ENCODE measurements at regions not wholly inside any gene's neighbourhood (a gene's known extent, or its start where the extent isn't known, plus 50 kb on each side); places are given as distances from the start of the nearest gene placed in this dataset.
"Not testable (repeated sequence)": the region's sequence is repeated elsewhere in the genome, so short reads cannot be mapped to it uniquely, and the experiment has no call there.

DNA sequence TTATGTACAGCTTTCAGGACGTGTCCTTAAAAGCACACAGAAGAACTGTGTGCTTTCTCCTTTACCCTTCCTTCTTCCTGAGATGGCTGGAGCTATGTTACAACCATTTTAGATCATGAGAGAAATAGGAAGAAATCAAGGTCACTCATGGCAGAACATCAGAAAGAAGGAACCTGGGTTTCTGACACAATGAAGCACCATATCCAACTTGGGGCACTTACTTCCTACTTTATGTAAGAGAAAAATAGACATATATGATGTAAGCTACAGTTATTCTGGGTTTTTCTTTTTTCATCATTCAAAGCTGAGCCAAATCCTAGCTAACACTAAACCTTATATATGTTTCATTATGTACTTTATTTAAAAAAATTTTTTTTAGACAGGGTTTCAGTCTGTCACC, 79.5 kb downstream of the FAM161A start:
- DNase-seq = no peak

DNA sequence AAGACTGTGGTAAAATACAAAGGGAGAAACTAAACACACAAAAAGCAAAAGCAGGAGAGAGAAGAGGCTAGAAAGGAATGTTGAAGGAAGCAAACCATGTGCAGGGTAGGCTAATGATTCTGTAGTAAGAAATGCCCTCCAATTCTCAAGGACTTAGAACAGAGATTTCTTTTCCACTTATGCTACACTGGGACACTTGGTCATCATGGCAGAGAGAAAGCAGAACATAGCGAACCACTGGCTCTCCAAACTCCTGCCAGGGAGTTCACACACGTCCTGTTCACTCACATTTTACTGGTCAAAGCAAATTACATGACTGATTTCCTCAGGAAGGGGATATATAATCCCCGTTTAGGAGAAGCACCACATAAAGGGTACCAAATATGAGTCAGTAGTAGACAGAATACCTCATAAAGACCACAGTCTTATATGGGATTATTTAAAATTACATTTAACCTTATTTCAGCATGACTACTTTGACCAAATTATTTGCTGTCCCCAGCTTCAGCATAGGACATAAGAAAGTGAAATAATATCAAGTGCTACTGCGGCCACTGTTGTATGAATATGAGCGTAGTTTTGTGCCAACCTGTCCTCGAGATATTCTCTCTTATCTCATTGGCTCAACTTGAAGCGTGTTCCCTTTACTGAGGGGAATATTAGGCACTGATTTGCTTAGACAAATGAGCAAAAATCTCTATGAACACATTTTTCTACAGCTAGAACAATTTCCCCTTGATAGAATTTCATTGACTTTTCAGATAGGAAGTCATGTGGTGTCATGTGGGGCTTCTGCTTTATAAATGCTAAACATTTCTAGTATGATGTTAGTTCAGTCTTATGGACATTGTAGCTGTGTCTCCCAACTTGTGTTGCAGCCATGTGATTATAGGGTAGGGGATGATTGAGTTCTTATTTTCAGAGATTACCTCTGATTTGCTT, 81.7 kb downstream of the FAM161A start:
- no peak for DNase-seq

DNA sequence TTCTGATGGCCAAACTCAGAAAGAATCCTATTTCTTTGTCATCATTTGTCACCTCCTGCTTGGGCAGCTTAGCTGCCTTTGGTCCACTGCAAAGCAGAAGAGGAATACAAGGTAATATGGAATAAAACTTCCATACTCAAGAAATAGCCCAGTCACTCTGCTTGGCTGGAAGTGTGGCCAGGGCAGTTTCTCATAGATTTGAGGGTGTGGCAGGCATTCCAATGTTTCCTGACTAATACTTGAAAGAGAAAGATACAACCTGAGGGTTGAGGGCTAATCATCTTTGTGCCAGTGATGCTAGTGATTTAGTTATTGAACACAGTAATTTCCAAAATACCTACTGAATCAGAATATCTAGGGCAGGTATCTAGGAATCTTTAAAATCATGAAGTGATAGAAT, 83.1 kb downstream of the FAM161A start:
- no peak for DNase-seq

DNA sequence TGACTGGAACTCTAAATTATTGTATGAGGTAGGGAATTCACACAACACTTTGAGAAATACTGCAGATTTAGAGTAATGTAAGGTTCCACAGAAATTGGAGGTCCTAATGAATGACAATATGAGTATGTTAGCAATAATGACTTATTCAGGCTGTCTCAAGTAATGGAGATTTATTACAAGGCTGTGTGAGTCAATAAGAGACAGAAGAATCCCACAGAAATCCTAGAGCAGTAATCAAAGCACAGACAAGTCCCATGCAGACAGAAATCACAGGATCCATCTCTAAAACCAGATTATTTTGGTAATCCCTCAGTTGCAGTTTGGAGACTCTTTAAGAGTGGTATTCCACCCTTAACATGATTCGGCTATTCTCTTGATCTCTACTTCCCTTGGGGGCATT, 83.6 kb downstream of the FAM161A start:
- no peak for DNase-seq

DNA sequence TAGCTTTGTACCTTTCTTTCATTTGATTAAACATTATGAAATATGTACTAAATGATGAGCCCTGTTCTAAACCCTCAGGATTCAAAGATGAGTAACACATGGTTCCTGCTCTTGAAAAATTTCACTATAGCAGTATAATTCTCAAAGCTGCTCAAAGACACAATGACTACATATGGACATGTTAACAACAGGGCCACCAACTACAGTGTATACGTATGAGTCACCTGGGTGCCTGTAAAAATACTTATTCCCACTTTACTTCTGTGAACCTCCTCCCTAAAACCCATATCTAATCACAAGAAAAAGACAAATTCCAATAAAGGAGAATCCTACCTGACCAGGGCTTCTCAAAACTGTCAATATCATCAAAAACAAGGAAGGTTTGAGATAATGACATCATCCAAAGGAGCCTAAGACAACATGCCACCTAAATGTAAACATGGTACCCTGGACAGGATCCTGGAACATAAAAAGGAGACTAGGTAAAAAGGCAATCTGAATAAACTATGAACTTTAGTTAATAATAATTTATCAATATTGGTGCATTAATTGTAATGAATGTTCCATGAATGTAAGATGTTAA, 84.7 kb downstream of the FAM161A start:
- DNase-seq = no peak

DNA sequence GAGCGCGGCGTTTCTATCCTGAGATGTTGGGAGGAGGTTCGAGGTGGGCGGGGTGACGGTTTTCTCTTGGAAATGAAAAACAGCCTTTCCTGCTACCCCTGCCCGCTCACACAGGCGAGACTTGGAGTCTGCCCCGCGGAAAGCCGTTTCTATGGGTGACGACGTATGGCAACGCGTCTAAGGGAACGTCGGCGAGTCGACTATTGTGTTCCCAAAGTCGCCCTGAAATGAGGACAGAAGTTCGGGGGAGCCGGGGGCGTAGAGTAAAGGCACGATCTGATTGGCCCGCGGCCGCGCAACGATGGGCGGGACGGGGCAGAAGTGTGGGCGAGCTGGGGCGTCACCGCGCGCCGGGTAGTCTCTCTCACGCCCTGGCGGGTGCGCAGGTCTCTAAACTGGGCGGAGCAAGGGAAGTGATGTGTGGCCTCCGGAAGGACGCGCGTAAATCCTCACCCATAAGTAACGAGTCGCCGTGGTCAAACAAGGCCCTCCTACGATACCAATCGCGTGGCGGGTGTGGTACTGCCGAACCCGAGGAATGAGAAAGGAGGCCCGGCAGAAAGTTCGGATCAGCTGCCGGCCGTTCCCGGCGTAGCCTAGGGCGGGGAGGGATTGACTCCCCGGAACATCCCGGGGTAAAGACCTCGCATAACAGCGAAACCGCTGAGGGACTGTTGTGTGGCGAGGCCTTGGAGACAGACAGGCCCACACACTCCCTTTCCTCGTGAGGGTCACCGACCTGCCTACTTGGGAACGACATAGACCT, 89.6 kb downstream of the FAM161A start:
- DNase-seq = peak; percentile 99

DNA sequence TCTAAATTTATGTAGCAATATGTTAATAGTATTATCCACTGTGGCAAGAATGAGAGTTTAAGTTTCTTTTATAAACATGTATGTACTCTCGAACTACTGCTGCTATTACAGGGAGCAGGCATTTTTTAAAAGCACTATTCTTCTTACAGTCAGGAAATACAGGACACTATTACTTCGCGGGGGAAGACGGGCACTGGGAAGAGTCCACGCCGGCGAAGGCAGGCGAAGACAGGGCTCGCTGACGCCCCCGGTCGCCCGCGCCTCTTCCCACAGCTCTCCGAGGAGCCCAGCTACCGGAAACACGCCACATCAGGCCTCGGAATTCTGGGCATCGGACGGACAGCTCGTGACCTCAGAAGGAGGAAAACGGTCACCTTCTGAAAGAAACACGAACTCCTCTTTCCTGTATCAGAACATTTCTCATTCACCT, 90.2 kb downstream of the FAM161A start:
- peak; percentile 90 for DNase-seq

DNA sequence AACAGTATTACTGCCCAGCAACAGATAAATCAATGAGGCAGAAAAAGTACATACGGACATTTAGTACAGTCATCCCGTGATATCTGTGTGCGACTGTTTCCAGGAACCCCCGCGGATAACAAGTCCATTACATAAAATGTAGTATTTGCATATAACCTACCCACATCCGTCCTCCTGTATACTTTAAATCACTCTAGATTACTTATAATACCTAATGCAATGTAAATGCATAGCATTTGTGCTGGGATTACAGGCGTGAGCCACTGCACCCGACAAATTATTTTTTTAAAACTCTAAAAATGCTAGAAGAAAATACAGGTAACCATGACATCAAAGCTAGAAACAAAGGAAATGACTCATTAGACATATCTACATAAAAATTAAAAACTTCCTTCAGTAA, 91.6 kb downstream of the FAM161A start:
- peak; percentile 5 for DNase-seq

DNA sequence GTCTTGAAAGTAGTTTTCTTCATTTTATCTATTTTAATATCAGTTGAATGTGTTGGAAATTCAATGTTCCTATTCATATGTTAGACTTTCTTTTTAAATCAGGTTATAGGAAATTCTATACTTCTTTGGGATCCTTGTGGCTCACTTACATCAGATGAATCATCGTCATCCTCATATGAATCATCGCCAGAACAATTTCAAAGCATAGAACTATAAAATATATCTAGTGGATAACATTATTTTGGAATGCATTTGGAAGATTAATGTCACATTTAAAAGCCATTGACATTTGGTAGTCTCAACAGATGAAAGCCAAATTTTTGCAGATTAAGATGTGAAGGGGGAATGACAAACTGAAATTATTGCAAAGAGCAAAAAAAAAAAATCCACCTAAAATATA, 94.1 kb downstream of the FAM161A start:
- DNase-seq = peak; percentile 38

DNA sequence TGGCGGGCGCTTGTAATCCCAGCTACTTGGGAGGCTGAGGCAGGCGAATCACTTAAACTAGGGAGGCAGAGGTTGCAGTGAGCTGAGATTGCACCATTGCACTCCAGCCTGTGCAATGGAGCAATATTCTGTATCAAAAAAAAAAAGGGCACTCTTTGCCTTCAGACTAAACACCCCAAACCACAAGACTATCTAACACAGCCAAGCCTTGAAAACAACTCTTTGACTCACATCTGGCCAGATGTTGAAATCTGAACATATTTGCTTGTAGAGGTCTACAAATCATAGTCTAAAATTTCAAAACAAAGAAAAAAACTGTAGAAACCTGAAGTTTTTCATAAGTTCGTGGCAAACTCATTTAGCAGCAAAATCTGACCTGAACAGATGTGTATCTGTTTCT, 94.9 kb downstream of the FAM161A start:
- no peak for DNase-seq

DNA sequence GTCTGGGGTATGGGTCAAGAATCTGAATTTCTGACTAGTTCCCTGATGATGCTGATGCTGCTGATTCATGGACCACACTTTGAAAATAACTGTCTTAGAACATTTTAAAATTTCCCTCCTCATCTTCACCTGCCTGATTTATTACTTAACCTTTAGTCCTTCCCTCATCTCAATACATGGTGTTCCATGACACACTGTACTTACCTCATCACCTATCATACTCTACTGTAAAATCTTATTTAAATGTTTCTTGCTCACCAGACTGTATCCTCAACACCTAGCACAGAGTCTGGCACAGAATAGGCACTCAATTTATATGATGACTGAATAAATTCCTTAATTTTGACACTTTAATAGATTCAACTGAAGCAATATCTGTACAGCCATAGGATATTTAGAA, 95.7 kb downstream of the FAM161A start:
- no peak for DNase-seq

DNA sequence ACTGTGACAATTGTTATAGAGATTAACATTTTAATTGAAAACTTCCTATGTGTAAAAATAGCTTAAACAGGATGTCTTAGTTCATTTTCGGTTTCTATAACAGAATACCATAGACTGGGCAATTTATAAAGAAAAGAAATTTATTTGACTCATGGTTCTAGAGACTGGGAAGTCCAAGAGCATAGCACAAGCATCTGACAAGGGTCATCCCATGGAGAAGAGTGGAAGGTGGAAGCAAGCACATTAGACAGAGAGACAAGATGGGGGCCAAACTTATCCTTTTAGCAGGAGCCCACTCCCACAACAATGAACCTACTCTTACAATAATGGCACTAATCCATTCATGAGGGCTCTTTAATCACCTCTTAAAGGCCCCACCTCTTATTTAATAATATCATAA, 100.3 kb downstream of the FAM161A start:
- DNase-seq = no peak

DNA sequence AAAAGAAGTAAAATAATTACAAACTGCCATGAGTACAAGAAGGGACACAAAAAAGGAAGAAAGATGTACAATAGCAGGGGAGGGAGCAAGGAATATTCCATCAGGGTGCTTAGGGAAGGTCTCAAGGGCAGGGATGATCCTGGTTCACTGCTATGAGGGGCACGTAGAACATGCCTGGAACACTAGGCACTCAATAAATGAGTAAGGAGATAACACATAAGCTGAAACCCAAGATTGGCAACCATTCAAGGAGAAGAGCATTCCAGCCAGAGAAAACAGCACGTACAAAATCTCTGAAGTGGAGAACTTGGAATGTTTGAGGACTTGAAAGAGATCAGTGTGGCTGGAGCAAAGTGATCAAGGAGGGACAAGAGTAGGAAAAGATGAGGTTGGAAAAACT, 103.2 kb downstream of the FAM161A start:
- DNase-seq = no peak

DNA sequence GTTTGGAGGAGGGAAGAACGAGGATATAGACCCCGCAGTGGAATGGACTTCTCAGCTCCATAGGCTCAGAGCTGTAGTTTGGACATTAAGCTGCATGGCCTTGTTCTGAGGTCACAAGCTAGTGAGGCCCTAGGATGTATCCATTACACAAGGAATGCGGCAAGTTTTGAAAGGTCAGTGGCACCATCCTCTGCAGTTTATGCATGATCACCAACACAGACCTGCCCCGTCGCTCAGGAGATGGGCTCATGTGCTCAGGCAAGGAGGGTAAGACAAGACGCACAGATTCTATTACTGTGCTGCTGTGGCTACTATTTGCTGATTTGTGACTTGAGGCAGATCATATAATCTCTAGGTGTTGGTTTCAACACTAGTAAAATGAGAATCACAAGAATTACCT, 110.9 kb downstream of the FAM161A start:
- DNase-seq = no peak

DNA sequence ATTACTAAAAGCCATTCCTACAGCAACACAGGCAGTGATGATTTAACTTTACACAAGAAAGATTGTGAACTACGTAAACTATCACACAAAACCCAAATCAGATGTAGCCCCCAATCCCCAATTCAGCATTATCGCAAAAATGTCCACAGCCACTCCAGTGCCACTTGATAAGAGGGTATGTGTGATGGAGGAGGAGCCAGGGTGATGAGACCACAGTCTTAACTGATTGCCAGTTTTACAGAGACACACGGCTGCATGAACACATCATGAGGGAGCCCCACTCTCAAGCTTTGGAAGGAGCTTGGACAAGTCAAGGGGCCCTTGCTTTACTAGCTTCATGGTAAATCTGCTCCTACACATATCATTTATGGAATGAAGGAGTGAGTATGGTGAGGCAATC, 116.0 kb downstream of the FAM161A start:
- no peak for DNase-seq

DNA sequence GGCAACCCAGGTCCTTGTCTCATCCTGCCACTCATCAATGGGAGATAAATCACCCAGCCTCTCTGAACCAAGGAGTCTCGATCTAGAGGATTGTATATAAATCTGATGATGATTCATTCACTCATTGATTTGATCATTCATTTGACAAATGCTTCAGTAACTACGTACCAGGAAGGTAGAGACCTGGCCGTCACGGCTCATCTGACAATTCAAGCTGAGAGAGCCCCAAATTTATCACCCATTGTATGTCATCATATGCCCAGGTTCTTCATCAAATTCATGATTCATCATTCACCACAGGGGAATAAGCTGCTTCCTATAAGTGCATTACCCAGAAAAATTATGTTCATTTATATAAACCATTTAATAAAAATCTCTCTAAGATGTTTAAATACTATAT, 116.9 kb downstream of the FAM161A start:
- DNase-seq = no peak

DNA sequence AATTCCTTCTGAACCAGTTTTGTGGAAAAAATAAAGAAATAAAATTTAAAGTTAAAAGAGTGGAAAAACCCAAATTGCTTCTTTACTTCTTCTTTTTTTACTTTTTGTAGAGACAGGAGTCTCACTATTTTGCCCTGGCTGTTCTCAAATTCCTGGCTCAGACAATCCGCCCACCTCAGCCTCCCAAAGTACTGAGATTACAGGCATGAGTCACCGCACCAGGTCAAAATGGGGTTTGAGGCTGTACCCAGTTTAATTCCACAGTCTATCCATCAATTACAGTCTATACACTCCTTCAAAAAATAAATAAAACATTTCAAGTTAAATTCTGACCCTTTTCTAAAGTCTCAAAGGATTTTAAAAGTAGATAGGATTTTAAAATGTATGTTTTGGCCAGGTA, 120.3 kb downstream of the FAM161A start:
- DNase-seq = no peak

DNA sequence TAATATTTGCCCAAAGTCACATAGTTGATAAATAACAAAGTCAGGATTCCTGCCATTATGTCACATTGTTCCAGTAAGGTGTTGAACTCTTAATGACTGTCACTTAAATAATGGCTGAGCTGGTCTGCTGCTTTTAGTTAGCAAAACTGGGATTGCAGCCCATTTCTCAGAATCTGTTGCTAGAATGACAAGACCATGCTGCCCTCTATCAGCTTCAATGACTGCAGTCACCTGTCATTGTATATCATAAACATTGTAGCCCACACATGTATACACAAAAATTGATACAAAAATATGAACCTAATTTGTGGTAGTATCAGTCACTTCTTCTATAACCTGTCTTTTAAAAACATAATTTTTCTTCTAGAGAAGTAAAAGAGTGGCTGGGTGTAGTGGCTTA, 121.1 kb downstream of the FAM161A start:
- no peak for DNase-seq

DNA sequence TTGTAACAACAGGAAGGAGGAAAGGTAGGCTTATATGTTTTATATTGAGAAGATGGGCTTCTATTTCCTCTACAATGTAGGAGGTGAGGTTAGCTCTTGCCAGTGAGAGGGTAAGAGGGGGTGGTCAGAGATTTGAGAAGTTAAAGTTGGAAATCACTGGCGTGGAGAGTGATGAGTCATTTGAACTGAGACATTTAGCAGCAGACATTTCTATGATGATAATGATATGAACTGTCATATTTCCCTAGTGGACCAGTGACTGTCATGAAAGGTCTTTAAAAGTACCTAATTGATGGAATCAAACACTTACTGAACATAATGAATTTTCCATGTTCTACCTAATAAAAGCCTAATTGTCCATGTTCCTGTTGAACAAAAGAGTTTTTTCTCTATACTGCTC, 126.1 kb downstream of the FAM161A start:
- DNase-seq = no peak

DNA sequence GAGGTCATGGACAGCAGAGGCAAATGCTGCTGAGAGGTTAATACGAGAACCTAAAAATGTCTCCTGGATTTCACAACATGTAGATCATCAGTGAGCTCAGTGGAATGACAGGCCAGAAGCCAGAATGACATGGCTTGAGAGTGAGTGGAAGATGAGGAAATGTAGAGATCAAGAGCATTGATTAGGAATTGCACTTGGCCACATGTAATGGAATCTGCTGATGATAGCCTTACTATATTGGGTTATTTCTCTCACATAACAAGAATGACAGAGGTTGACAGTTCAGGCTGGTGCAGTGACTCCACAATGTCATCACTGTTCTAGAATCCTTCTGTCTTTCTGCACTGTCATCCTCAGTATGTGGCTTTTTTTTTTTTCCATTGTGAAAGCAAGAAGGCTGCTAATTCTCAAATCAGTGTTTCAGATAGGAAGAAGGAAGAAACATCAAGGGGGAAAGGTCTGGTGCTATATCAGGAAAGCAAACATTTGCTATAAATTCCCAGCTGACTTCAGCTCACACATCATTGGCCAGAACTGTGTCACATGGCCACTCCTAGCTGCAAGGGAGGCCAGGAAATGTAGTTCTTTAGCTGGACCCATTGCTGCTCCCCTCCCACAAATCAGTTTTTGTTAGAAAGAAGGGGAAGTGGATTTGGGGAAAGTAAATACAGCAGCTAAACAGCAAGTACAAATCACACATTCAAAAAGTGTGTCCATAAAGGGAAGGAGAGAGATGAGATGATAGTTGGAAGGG, 127.2 kb downstream of the FAM161A start:
- no peak for DNase-seq

DNA sequence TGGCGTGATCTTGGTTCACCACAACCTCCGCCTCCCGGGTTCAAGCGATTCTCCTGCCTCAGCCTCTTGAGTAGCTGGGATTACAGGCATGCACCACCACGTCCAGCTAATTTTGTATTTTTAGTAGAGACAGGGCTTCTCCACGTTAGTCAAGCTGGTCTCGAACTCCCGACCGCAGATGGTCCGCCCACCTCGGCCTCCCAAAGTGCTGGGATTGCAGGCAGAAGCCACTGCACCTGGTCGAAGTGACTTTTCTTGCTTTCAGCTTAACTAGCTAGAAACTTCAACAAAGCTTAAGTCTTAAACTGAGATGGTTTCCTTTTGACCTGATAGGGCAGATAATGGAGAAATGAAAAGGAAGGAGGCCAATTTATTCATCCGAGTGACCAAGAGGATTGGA, 130.5 kb downstream of the FAM161A start:
- not testable (repeated sequence) for DNase-seq

DNA sequence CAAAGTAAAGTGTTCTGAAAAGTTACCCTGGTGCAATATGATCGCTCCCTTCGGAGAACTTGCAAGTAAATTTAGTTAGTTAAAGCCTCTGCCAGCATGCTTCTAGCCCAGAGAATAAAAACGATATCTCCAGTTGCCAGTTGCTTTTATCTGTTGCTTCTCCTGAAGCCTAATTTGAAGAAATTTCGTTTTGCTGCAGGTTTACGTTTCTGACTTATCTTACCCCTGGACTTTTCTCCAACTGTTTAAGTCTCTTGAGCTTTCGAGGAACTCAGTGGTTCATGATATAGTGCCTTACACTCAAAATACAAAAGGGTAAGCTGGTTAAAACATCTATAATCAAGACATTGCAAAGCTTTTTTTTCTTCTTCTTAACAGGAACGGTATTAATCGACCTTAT, 131.1 kb downstream of the FAM161A start:
- no peak for DNase-seq

DNA sequence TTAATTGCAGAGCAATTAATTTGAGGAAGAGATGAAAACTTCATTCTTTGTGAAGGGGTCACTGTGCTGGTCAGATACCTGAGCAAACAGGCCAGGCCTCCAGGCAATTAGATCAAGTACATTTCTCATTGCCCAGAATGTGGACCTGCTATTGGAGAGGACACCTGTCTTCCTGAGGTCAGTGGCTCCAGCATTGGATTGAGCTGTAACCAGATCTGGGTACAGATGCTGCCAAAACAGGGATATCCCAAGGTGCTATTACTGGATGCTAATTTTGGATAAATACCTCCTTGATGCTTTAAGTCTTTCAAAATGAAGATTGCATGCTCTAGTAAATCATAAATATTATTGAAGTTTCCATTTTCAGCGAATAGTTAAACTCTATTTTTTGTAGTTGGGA, 131.5 kb downstream of the FAM161A start:
- DNase-seq = no peak

Data from dermis blood vessel endothelial cell (primary cell).